ENCODE measurements at regions not wholly inside any gene's neighbourhood (a gene's known extent, or its start where the extent isn't known, plus 50 kb on each side); places are given as distances from the start of the nearest gene placed in this dataset.
"Not testable (repeated sequence)": the region's sequence is repeated elsewhere in the genome, so short reads cannot be mapped to it uniquely, and the experiment has no call there.

DNA sequence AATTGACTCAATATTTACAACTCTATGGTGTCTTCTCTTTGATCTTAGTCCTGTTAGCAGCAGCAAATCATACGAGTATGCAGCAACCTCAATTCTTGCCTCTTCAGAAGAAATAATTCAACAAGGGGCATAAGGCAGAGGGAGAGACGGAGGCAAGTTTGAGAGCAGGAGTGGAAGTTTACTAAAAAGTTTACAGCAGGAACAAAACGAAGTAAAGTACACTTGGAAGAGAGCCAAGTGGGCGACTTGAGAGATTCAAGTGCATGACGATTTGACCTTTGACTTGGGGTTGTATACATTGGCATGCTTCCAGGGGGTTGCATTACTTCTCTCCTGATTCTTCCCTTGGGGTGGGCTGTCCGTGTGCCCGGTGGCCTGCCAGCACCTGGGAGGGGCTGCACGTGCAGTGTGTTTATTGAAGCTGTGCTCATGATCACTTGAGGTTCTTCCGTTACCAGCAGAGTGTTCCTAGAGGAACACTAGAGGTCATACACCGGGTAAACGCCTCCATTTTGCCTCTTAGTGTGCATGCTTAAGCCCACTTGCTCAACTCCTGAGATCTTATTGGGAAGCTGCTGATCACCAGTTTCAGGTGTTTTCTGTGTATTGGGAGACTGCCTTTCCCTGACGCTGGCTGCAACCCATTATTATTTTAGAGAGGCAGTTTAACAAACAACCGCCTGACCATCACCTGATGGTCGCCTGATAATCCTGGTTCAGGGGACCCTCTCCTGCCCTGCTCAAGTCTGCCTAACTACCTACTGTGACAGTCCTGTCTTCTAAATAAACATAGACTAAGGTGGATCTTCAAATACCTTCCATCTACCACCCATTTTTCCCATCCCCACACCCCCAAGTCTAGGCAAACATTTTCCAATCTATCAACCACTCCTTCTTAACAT, 172.4 kb upstream of the MYLIP start:
- DNase-seq = no peak

DNA sequence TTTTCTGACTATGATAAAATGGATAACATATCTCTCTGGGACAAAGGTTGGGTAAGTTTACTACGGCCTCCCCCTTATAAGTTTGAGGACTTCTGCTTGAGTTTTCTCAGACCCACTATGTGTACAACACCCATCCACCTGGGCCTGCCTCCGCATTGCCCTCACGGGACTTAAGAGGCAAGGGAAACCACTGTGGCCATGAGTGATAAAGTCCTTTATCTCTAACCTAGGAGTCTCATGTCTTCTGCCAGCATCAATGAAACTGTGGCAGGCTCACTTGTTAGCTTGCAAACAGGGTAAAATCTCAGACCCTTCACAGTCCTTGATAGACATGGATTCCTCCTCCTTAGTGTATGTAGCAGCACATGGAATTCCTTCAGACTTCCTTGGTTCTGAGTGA, 173.4 kb upstream of the MYLIP start:
- DNase-seq = no peak

DNA sequence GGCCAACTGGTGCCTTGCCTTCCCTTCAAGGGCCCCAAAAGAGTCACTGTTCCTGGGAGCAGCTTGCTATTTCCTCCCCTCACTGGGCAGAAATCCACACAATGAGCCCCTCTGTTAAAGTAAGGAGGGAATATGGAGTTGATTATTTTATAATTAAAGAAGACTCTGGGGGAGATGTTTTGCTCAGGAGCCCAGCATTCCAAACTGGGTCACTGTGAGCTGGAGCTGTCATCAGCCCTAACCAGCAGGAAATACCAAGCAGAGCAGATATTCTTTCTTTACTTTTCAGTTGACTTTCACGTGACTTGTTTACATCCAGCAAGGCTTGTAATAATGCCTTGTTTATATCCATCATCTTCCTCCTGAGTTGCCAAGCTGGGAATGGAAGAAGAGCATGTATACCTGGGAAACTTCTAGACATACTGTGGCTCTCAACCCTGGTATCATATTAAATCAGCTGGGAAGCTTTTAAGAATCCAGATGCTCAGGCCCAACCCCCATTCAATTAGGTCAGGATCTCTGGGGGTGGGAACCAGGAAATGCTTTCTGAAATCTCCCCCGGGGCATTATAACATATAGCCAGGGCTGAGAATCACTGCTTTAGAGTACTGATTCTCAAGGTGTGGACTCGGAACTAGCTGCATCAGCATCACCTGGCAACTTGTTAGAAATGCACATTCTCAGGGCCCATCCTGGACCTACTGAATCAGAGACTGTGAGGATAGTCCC, 175.6 kb upstream of the MYLIP start:
- DNase-seq = no peak

DNA sequence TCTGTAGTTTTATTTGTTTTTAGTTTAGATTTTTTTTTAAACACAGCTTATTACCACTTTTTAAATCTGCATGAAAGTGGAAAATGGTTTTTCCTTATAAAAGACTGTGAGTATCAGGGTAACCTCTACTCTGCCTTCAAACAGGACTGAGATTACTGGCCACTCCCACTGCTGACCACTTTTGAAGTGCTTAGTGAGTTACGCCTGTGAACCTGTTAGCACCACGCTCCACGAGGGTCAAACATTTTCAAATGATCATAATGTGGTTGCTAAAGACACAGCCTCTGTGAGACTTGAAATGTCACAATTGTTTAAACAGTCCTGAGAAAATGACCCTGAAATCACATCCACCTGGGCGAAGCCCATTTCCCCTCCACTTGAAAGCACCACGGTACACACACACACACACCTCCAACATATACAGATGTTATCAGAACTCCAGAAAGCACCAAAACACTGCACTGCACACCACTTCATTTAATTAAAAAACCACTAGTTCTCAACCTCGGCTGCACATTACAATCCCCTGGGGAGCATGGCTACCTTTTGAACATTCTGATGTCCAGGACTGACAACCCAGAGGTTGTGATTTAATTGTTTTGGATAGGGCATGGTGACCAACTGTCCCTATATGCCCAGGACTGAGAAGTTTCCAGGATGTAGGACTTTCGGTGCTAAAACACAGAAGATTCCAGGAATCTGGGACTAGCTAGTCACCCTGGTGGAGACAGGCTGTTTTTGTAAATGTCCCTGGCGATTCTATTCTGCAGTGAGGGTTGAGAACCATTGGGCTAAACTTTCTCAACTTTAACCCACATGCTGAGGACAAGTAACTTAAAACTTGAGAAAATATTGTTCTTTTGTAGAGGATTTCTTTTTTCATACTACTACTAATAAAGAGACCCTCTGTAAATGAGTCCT, 176.4 kb upstream of the MYLIP start:
- no peak for DNase-seq

DNA sequence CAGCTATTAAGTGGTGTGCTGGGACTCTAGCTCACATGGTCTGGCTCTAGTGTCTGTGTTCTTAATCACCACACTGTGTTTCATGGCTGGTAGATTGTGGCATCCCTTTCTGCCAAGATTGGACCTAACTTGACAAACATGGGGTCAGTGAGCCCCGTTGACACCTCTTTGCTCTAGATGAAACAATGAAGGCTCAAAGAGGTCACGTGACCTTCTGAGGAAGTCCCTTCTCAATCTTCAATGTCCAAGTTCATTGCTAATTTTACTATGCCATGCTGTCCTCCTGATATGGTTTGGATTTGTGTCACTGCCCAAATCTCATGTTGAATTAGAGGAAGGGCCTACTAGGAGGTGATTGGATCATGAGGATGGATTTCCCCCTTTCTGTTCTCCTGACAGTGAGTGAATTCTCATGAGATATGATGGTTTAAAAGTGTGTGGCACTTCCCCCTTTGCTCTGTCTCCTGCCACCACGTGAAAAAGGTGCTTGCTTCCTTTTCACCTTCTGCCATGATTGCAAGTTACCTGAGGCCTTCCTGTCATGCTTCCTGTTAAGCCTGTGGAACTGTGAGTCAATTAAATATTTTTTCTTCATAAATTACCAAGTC, 177.8 kb upstream of the MYLIP start:
- DNase-seq = no peak

DNA sequence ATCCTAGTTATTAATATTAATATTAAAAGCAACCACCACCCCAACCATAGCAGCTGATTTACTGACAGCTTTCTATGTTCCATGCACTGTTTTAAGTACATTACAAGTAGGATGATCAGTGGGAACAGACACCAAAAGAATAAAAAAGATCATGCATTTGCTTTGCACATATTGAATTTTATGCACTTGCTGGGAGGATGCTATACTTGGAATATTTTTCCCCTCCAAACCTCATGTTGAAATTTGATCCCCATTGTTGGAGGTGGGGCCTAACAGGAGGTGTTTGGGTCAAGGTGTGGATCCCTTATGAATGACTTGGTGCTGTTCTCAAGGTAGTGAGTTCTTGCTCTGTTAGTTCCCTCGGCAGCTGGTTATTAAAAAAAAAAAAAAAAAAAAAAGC, 178.9 kb upstream of the MYLIP start:
- no peak for DNase-seq

DNA sequence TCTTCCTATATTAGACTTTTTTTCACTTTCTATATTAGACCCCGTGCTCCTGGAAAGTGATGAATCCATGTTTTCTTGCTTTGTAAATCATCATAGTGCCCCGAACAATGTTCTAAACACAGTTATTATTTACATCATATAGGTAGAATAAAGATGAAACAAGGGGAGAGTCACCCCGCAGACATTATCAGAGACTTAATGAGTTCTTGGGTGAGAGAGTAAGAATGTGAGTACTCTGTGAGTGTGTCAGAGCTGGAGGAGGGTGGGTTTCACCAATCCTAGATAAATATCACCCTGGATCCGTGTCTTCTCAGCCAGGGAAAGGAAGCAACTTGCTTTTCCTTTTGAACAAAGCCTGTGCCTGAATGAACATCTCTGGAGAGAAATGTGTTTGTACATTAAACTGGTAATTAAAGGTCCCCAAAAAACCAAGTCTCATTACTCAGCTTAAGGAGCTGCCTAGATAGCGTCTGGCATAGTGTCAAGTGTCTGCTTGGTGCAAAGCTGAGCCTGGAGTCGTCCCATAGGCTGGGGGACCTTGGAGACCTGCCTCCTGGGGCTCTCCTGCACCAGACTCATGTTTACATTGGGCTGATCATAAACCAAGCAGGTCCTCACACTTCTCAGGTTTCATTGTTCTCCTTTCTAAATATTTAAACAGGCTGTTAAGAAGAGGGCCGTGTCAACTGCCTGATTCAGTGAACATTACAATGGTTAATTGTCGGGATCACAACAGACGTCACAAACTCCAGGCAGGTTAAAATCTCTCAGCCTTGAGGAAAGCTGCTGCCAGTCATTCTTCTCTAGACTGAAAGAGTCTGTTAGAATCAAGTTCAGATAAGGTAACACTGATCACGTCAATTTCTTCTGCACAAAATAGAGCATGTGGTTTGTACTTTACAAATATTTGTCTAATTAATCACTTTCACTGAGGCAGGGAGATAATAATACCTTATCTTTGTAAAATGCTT, 179.7 kb upstream of the MYLIP start:
- DNase-seq = no peak

DNA sequence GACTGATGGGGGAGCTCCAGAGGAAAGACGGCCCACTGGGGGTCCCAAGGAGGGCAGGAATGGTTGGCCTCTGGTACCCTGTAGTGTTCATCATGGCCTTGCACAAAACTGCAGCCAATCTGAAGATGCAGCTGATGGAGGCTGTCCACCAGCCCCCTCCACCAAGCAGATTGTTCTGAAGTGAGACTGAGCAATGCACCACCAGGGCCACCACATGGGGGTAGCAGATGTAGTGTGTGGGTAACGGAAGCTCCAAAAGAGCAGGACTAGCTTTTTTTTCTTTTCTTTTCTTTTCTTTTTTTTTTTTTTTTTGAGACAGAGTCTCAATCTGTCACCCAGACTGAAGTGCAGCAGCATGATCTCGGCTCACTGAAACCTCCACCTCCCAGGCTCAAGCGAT, 181.0 kb upstream of the MYLIP start:
- DNase-seq = peak in 7 of 56 donors; percentile 1 to 37 (median 5)

DNA sequence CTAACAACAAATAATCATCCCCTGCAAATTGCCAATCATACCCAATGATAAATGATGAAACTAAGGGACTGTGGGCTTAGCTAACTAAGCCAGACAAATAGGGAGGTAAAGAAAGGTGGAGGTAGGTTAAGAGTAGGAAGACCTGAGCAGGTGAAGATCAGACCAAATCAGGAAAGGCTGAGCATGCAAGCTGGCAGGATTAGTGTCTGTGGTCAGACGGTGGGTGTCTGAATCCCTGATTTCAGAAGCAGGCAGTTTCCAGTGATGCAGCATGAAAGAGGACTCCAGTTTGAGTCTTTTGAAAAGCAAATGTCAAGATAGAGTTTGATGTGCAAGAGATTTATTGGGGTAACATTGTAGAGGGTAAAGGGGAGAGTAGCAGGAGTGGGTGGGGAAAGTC, 181.4 kb upstream of the MYLIP start:
- no peak for DNase-seq

DNA sequence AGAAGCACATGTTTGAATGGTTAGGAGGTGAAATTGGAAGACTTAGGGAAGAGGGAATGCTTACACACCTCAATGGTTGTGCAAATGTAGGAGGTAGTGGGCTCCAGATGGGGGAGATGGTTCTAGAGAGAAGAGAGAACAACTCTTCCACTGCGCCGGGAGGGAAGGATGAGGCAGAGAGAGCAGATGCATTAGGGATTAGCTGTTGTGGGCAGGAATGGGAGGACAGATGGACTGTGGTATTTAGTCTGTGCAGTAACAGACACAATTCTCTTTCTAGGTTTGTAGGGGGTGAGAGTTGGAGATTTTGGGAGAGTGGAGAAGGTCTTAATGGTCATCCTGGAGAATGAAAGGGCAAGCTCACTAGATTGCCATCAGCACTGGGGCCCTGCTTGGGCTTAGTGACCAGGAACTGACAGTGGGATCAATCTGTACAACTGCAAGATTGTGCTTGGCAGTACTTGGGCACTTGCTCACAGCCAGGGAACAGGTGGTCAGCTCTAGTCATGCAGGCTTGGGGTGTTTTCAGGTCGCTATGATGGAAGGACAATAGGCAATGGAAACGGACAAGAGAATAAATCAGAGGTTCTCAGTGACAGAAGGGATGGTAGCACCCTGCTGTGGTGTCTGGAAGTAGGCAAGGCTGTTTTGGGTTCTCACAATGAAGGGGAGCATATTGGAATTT, 182.0 kb upstream of the MYLIP start:
- no peak for DNase-seq

DNA sequence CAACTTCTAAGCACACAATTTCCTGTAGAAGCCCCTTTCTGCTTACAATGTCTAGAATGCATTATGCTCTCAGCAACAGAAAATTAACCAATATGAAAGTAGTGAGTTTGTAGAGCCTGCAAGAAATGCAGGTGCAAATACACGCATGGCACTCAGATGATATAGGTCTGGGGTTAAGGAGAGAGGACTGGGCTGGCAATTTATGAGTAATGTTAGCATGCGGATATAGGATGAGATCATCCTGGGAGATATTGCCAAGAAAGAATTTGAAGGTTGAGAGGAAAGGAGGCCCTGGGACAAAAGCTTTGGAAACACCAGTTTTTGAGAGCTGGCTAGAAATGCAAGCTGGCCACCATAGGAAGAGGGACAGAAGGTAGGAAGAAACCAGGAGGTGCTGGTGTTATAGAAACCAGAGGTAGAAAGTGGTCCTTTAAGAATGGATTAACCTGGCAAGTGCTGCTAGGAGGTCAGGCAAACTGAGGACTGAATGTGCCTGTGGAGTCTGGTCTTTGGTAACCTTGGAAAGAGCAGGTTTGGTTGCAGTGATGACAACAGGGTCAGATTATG, 183.2 kb upstream of the MYLIP start:
- DNase-seq = no peak

DNA sequence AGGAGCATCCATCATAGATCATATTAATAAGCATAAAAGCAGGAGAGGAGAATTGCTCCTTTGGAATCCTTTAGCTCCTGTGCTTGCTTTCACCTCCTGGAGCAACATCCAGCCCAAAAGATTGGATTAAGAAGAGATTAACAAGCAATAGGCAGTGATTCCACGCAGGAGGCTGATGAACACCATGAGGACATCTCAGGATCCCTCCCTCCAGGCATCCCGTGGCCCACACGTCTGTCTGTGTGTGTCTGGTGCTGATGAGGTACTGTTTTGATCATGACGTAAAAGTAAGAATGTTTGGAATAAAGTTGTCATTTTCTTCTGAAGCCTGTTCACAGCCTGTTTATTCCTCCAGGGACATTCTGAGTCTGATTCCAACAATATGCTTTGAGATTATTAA, 185.5 kb upstream of the MYLIP start:
- DNase-seq = no peak

DNA sequence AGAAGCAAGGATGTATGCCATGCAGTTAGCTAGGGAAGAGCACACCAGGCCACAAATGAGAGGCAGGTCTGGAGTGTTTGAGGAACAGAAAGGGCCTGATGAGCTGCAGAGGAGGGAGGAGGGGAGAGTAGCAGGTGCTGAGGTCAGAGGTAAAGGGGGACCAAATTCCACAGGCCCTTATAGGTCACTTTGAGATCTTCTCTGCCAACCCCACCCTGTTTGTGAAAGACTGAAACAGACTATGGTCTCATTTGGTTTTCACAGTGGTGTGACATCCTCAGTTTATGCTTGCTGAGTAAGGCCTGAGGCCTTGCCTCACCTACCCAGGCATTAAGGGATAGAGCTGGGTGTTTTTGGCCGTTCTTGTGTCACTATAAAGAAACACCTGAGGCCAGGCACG, 187.7 kb upstream of the MYLIP start:
- DNase-seq = no peak

DNA sequence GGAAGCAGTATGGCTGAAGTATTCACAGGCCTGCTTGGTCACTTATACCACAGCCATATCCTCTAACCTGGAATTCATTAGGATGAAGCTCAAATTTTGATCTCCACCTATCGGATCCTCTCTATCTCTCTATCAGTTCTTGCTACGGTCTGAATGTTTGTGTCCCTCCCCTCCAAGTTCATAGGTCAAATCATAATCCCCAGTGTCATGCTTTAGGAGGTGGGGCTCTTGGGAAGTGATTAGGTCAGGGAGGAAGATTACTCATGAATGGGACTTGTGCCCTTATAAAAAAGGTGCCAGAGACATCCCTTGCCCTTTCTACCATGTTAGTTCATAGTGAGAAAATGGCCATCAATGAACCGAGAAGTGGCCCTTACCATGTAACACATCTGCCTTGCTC, 190.8 kb upstream of the MYLIP start:
- DNase-seq = no peak

DNA sequence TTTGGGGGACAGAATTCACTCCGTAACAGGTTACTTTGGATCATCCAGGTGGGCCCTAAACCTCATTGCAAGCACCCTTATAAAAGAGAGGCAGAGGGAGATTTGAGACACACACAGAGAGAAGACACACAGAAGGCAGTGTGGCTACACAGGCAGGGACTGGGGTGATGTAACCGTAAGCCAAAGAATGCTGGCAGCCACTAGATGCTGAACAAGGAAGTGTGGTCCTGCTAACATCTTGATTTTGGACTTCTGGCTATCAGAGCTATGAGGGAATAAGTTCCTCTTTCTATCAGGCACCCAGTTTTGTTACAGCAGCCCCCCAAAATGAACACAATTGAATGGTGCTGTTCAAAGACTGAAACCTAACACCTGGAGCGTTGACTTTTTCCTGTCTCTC, 191.3 kb upstream of the MYLIP start:
- DNase-seq = no peak

DNA sequence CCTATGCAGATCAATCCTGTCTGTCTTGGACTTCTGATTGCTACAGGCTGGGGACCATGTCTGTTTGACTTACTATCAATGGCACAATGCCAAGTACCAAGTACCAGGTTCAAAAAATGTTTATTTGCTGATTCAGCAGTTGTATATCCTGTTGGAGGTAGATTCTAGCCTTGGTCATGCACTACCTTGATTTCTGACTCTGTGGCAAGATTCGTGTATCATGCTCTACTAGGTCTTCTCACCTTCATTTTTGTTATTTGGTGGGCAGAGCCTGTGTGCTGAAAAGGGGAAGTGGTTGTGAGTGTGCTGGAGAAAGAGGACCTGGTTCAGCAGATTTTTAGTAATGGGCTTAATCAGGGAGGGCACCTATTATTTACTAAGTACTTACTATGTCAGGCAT, 192.4 kb upstream of the MYLIP start:
- no peak for DNase-seq

DNA sequence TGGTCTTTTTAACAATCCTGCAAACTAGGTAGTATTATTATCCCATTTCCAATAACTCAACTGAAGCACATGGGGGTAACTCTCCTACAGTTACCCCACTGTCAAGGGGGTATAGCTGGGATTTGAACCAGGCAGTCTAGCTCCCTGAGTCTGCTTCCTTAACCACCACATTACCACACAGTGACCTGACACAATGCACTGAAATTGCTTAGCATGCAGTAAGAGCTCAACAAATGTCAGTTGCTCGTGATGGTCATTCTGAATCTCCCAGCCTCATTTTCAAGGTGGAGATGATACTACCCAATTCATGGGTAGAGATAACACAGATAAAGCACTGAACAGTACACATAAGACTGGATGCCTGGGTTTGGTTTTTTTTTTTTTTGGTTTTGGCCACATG, 193.2 kb upstream of the MYLIP start:
- DNase-seq = no peak

DNA sequence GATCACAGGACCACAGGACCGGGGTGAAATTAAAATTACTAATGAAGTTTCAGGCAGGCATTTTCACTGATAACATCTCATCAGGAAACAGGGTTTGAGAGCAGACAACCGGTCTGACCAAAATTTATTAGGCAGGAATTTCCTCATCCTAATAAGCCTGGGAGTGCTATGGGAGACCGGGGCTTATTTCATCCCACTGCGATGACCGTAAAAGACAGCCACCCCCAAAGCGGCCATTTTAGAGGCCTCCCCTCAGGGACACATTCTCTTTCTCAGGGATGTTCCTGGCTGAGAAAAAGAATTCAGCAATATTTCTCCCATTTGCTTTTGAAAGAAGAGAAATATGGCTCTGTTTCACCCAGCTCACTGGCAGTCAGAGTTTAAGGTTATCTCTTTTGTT, 197.2 kb upstream of the MYLIP start:
- not testable (repeated sequence) for DNase-seq

DNA sequence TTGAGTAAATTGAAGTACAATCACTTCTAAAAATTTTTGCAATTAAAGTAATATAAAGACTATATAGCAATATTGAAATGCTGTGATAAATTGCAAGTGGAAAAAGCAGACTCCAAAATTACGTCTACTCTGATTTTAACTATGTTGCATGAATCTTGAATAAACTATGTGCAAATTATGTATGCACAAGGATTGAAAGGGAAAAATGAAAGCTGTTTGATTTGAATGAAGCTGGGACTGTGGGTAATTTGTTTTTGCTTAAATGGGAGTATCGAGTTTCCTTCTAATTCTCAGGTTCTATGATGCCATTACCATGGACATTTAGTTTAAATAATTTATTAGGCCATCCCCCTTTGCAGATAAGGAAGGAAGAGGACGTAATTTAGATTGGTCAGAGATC, 198.7 kb upstream of the MYLIP start:
- DNase-seq = no peak
